ENCODE measurements at regions not wholly inside any gene's neighbourhood (a gene's known extent, or its start where the extent isn't known, plus 50 kb on each side); places are given as distances from the start of the nearest gene placed in this dataset.

GRCh38 chr11:28460348-28460747 lies 352.2 kb downstream of the METTL15 start:
- DNase-seq = no peak

GRCh38 chr11:28459912-28460311 lies 351.7 kb downstream of the METTL15 start:
- DNase-seq = no peak

GRCh38 chr11:28457481-28458065 lies 349.4 kb downstream of the METTL15 start:
- DNase-seq = no peak

GRCh38 chr11:28448186-28448585 lies 340.0 kb downstream of the METTL15 start:
- DNase-seq = no peak

GRCh38 chr11:28447226-28447625 lies 339.0 kb downstream of the METTL15 start:
- no peak for DNase-seq

- no peak for DNase-seq
These were observed 333.9 kb downstream of the METTL15 start for GRCh38 chr11:28442131-28442530.

- no peak for DNase-seq
These were observed 331.2 kb downstream of the METTL15 start for GRCh38 chr11:28439403-28439802.

- no peak for DNase-seq
These were observed 311.9 kb downstream of the METTL15 start for GRCh38 chr11:28420099-28420498.

GRCh38 chr11:28417601-28418323 lies 309.6 kb downstream of the METTL15 start:
- DNase-seq = no peak

- no peak for DNase-seq
These were observed 303.8 kb downstream of the METTL15 start for GRCh38 chr11:28412029-28412428.

GRCh38 chr11:28401446-28401845 lies 293.3 kb downstream of the METTL15 start:
- DNase-seq = no peak

- DNase-seq = no peak
These were observed 292.3 kb downstream of the METTL15 start for GRCh38 chr11:28400331-28401100.

- no peak for DNase-seq
These were observed 285.2 kb downstream of the METTL15 start for GRCh38 chr11:28393348-28393747.

- DNase-seq = no peak
These were observed 276.2 kb downstream of the METTL15 start for GRCh38 chr11:28384418-28384817.

GRCh38 chr11:28383456-28383855 lies 275.3 kb downstream of the METTL15 start:
- DNase-seq = no peak
